ENCODE measurements at regions not wholly inside any gene's neighbourhood (a gene's known extent, or its start where the extent isn't known, plus 50 kb on each side); places are given as distances from the start of the nearest gene placed in this dataset.

GRCh38 chr1:96498744-96499340 is 222.7 kb upstream of the PTBP2 start:
- Histone ChIP-seq H3K9me2 (ENCODE audit: insufficient read depth) (no peaks in the 10 kb centered on the region), H3K27me3 (replicated peaks; ENCODE audit: insufficient read depth) (no peaks in the 10 kb centered on the region), H3K36me3 (ENCODE audit: low read depth) (no peaks in the 10 kb centered on the region), H3K79me2 (ENCODE audit: insufficient read depth) (no peaks in the 10 kb centered on the region), H4K20me1 (ENCODE audit: insufficient read depth) (no peaks in the 10 kb centered on the region), H3K4me1 (ENCODE audit: insufficient read depth) (no peaks in the 10 kb centered on the region), H3K27ac (no peak overlapping the region), H3K4me2 (ENCODE audit: unreplicated experiment) (no peak overlapping the region), H3F3A (ENCODE audit: insufficient read depth) (no peaks in the 10 kb centered on the region), H3K4me3 (no peak overlapping the region), H3K9me3 (ENCODE audit: low read depth) (no peaks in the 10 kb centered on the region), H3K9ac (no peak overlapping the region), H2AFZ (no peak overlapping the region)
- no peak for TF ChIP-seq EZH2 (IDR thresholded peaks at IDR 0.05; ENCODE audit: insufficient read depth, poor library complexity, severe bottlenecking)
- TF ChIP-seq EZH2phosphoT487 (IDR thresholded peaks at IDR 0.05; ENCODE audit: insufficient read depth, low read depth): no peak
- no peak for DNase-seq
- 72 to 76% methylated on average over 5 of the region's 5 CpGs for WGBS, 2 experiments (ENCODE audit: low coverage in 1 of 2, low lambda C conversion rate in 2 of 2, missing lambda C conversion rate in 2 of 2)
- in situ Hi-C loops (cut with MboI): no loop called here

DNA sequence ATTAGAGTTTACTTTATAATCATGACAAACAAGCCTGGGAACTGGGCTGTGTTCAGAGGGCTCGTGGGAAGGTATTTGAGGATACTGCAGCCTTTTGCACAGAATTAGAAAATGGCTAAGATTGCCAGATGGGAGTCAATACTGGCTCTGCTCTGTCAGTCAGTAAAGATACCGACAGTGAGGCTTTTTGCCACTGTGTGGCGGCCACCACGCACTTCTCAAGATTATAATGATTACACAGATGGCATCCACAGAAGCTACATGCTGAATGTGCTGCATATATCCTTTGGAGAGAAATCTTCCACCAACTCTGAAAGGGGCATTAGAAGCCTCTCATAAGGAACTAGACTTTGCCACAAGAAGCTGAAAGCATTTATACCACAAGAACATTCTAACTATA is 213.4 kb upstream of the PTBP2 start:
- Histone ChIP-seq H3K4me1 (ENCODE audit: insufficient read depth) (no peaks in the 10 kb centered on the region), H3K9me3 (ENCODE audit: low read depth) (no peaks in the 10 kb centered on the region), H3F3A (ENCODE audit: insufficient read depth) (no peaks in the 10 kb centered on the region), H3K9me2 (ENCODE audit: insufficient read depth) (no peaks in the 10 kb centered on the region), H2AFZ (no peak overlapping the region), H3K27ac (no peak overlapping the region), H3K36me3 (ENCODE audit: low read depth) (no peaks in the 10 kb centered on the region), H3K9ac (no peak overlapping the region), H3K27me3 (replicated peaks; ENCODE audit: insufficient read depth) (no peaks in the 10 kb centered on the region), H3K4me2 (ENCODE audit: unreplicated experiment) (no peak overlapping the region), H3K79me2 (ENCODE audit: insufficient read depth) (no peaks in the 10 kb centered on the region), H3K4me3 (no peak overlapping the region), H4K20me1 (ENCODE audit: insufficient read depth) (no peaks in the 10 kb centered on the region)
- TF ChIP-seq EZH2 (IDR thresholded peaks at IDR 0.05; ENCODE audit: insufficient read depth, poor library complexity, severe bottlenecking) (no peak), EZH2phosphoT487 (IDR thresholded peaks at IDR 0.05; ENCODE audit: insufficient read depth, low read depth) (no peak)
- 59 to 65% methylated on average over 4 of the region's 4 CpGs for WGBS, 2 experiments (ENCODE audit: low coverage in 1 of 2, low lambda C conversion rate in 2 of 2, missing lambda C conversion rate in 2 of 2)
- in situ Hi-C loops (cut with MboI): no loop called here
- DNase-seq: no peak

DNA sequence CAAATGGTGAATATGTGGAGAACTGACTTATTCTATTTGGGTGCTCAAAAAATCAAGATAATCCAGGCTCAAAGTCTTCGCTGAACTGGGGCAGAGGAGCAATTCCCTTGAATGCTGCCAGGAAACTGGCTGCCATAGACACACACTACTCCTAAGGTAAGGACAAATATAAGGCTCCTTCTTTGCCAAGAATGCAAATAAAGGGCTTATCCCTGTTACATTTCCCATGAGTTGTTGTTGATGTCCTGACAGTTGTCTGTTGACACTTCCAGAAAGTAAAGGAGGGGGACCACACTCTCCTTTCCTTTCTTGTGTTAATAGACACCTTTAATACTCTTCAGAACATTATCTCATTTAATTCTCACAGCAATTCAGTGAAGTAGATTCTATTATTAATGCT is 212.2 kb upstream of the PTBP2 start:
- H3F3A ChIP-seq (ENCODE audit: insufficient read depth): no peaks in the 10 kb centered on the region
- no peak overlapping the region for H3K4me2 ChIP-seq (ENCODE audit: unreplicated experiment)
- H3K79me2 ChIP-seq (ENCODE audit: insufficient read depth): no peaks in the 10 kb centered on the region
- H2AFZ ChIP-seq: no peak overlapping the region
- H3K9me2 ChIP-seq (ENCODE audit: insufficient read depth): no peaks in the 10 kb centered on the region
- 87% methylated on average over 1 of the region's 1 CpG for WGBS, 2 experiments (ENCODE audit: low coverage in 1 of 2, low lambda C conversion rate in 2 of 2, missing lambda C conversion rate in 2 of 2)
- H3K4me3 ChIP-seq: no peak overlapping the region
- H3K4me1 ChIP-seq (ENCODE audit: insufficient read depth): no peaks in the 10 kb centered on the region
- no peaks in the 10 kb centered on the region for H3K9me3 ChIP-seq (ENCODE audit: low read depth)
- H3K27ac ChIP-seq: no peak overlapping the region
- no peaks in the 10 kb centered on the region for H3K27me3 ChIP-seq (replicated peaks; ENCODE audit: insufficient read depth)
- no peaks in the 10 kb centered on the region for H4K20me1 ChIP-seq (ENCODE audit: insufficient read depth)
- DNase-seq: no peak
- in situ Hi-C loops (cut with MboI): no loop called here
- H3K36me3 ChIP-seq (ENCODE audit: low read depth): no peaks in the 10 kb centered on the region
- H3K9ac ChIP-seq: no peak overlapping the region
- no peak for TF ChIP-seq EZH2 (IDR thresholded peaks at IDR 0.05; ENCODE audit: insufficient read depth, poor library complexity, severe bottlenecking)
- no peak for TF ChIP-seq EZH2phosphoT487 (IDR thresholded peaks at IDR 0.05; ENCODE audit: insufficient read depth, low read depth)

DNA sequence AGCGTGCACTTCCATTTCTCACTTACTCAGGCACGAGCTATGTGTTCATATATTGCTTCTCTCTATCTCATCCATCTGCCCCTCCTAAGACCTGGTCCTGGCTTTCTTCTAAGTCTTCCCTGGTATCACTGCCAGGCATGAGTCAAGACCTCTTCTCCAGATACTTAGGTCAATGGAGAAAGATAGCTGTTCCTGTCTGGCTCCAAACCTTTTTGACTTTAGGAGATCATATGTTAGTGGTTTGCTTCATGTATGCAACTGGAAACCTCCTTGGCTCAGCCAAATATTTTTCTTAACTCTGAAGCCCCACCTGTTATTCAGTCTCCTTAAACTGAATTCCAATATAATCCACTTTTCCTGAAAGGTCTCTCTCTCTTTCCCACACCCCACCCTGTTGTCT is 211.6 kb upstream of the PTBP2 start:
- no peak for TF ChIP-seq EZH2 (IDR thresholded peaks at IDR 0.05; ENCODE audit: insufficient read depth, poor library complexity, severe bottlenecking)
- no peak for TF ChIP-seq EZH2phosphoT487 (IDR thresholded peaks at IDR 0.05; ENCODE audit: insufficient read depth, low read depth)
- Histone ChIP-seq H3K4me1 (ENCODE audit: insufficient read depth) (no peaks in the 10 kb centered on the region), H3F3A (ENCODE audit: insufficient read depth) (no peaks in the 10 kb centered on the region), H4K20me1 (ENCODE audit: insufficient read depth) (no peaks in the 10 kb centered on the region), H3K36me3 (ENCODE audit: low read depth) (no peaks in the 10 kb centered on the region), H3K4me2 (ENCODE audit: unreplicated experiment) (no peak overlapping the region), H2AFZ (no peak overlapping the region), H3K9me3 (ENCODE audit: low read depth) (no peaks in the 10 kb centered on the region), H3K27ac (no peak overlapping the region), H3K9ac (no peak overlapping the region), H3K9me2 (ENCODE audit: insufficient read depth) (no peaks in the 10 kb centered on the region), H3K27me3 (replicated peaks; ENCODE audit: insufficient read depth) (no peaks in the 10 kb centered on the region), H3K79me2 (ENCODE audit: insufficient read depth) (no peaks in the 10 kb centered on the region), H3K4me3 (no peak overlapping the region)
- in situ Hi-C loops (cut with MboI): no loop called here
- no peak for DNase-seq
- 50 to 53% methylated on average over 2 of the region's 2 CpGs for WGBS, 2 experiments (ENCODE audit: low coverage in 1 of 2, low lambda C conversion rate in 2 of 2, missing lambda C conversion rate in 2 of 2)

DNA sequence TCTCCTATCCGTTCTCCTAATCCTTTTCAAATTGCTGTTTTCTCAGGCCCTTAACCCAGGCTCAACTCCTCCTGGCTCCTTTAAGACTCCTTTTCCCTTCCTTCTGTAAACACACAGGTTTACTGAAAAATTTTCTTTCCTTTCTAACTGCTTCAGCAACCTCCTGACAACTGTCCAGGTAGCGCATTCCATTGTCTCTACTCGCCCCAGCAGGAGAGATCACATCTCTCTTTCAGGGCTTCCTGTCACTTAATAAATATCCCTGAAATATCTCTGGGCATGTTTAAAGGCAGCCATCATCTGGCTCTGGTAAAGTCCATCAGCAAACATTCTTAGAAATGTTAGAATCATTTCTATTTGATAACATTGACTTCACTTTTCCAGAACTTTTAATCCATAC is 211.2 kb upstream of the PTBP2 start:
- WGBS, 2 experiments (ENCODE audit: low coverage in 1 of 2, low lambda C conversion rate in 2 of 2, missing lambda C conversion rate in 2 of 2): 63 to 70% methylated on average over 3 of the region's 3 CpGs
- no peaks in the 10 kb centered on the region for H3K36me3 ChIP-seq (ENCODE audit: low read depth)
- no peaks in the 10 kb centered on the region for H3F3A ChIP-seq (ENCODE audit: insufficient read depth)
- H3K27me3 ChIP-seq (replicated peaks; ENCODE audit: insufficient read depth): no peaks in the 10 kb centered on the region
- DNase-seq: no peak
- no peak for TF ChIP-seq EZH2 (IDR thresholded peaks at IDR 0.05; ENCODE audit: insufficient read depth, poor library complexity, severe bottlenecking)
- TF ChIP-seq EZH2phosphoT487 (IDR thresholded peaks at IDR 0.05; ENCODE audit: insufficient read depth, low read depth): no peak
- H3K4me1 ChIP-seq (ENCODE audit: insufficient read depth): no peaks in the 10 kb centered on the region
- H3K27ac ChIP-seq: no peak overlapping the region
- H3K79me2 ChIP-seq (ENCODE audit: insufficient read depth): no peaks in the 10 kb centered on the region
- no peak overlapping the region for H2AFZ ChIP-seq
- H3K4me3 ChIP-seq: no peak overlapping the region
- H3K4me2 ChIP-seq (ENCODE audit: unreplicated experiment): no peak overlapping the region
- H3K9me3 ChIP-seq (ENCODE audit: low read depth): no peaks in the 10 kb centered on the region
- in situ Hi-C loops (cut with MboI): no loop called here
- no peaks in the 10 kb centered on the region for H3K9me2 ChIP-seq (ENCODE audit: insufficient read depth)
- no peaks in the 10 kb centered on the region for H4K20me1 ChIP-seq (ENCODE audit: insufficient read depth)
- no peak overlapping the region for H3K9ac ChIP-seq
